NB4 (cell line): ENCODE measurements at regions not wholly inside any gene's neighbourhood (a gene's known extent, or its start where the extent isn't known, plus 50 kb on each side); places are given as distances from the start of the nearest gene placed in this dataset.

Experiments
- POLR2A ChIP-seq: IDR thresholded peaks from 2 replicates; pipeline ENCODE4 v1.6.1; 2011; ENCODE audit warnings: mild to moderate bottlenecking; ENCODE audit not compliant: insufficient read length; ENCODE audit errors: extremely low read depth
- TF ChIP-seq, protein P1 (sequence below): IDR thresholded peaks from one replicate; pipeline ENCODE4 v1.5.1; 2012; ENCODE audit warnings: low read depth, low read length

DNA sequence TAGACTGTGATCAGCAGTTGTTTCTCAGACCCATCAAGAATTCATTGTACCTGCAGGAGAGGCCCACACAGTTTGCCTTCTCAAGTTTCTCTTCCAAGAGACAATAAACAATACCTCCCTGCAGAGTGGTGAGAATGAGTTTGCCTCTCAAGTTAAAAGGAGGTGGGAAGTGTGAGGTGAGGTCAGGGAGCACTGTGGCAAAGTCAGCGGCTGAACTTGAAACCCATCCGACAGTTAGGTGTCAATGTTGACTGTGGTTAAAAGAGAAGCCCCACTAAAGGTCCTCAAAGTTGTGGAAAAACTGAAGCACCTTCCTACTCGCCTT is 72.9 kb upstream of the TSC22D1 start:
- TF ChIP-seq, protein P1, sequence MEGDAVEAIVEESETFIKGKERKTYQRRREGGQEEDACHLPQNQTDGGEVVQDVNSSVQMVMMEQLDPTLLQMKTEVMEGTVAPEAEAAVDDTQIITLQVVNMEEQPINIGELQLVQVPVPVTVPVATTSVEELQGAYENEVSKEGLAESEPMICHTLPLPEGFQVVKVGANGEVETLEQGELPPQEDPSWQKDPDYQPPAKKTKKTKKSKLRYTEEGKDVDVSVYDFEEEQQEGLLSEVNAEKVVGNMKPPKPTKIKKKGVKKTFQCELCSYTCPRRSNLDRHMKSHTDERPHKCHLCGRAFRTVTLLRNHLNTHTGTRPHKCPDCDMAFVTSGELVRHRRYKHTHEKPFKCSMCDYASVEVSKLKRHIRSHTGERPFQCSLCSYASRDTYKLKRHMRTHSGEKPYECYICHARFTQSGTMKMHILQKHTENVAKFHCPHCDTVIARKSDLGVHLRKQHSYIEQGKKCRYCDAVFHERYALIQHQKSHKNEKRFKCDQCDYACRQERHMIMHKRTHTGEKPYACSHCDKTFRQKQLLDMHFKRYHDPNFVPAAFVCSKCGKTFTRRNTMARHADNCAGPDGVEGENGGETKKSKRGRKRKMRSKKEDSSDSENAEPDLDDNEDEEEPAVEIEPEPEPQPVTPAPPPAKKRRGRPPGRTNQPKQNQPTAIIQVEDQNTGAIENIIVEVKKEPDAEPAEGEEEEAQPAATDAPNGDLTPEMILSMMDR = no peak
- TF ChIP-seq POLR2A = no peak
